Cardiac septum (tissue), 1 donor: ENCODE measurements at regions not wholly inside any gene's neighbourhood (a gene's known extent, or its start where the extent isn't known, plus 50 kb on each side); places are given as distances from the start of the nearest gene placed in this dataset.

Source experiments
- DNase-seq: peaks from one replicate; pipeline ENCODE4 v3.0.0-alpha.2; 2020; ENCODE audit warnings: low spot score
- intact Hi-C: fragments of 100-400 bp; cut with DNase I; formaldehyde crosslinking; loops from one replicate; pipeline ENCODE4 v1.14.0; 2022
- donor health status: DM: no; HTN: no; CAD: no.

DNA sequence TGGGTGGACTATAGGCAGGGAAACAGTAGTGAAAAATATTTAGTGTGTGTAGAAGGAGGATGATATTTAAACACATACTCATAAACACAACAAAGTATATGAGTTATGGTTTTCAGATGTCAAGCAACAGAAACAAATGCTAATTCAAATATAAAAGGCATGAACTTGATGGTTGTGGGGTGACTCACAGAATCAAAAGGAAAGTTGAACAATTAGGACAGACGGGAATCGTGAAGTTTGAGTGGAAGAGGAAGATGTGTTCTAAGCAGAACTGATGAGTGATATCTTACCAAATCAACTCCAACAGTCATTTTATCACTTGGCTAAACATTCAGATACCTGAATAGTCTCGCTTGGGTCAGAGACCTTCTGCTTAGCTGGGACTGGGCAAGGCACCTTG, 53.6 kb upstream of the ITGA6 start:
- intact Hi-C loops: no loop called here
- DNase-seq: no peak

DNA sequence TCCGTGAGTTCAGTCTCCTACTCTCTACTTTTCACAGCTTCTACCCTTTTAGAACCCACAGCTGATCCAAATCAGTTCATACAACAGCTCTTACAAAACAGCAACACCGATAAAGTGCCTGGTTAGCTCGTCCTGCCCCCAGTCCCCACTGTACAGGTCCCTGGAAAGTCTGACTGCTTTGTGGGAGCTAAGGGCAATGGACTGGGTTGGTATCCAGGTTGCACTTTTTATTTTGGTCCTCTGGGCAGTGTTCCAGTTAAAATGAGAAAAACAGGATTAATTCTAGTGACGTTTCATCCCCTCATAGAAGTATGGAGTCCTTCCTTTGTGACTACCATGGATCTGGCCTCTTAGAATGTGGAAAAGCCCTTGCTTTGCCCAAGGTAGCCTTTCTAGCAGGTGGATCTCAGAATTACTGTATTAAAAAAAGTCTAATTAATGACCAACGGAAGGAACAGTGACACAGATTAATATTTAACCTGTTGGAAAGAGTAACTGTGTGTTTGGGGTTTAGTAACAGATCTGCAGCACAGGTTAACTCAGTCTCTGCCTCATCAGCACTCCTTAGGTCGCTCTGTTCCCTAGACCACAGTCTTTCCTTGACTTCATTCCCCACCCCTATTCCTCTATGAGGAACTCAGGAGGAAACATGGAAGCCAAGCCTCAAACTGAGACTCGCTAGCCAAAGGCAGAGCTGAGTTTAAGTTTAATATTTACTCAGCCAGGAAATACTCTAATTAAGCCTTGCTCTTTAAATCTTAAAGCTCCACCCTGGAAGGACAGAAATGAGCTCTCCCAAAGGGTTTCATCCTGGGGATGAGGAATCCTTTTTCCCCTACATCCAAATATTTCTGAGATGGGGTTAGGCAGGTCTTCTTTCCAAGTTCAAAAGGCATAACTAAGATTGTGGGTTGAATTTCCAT, 52.8 kb upstream of the ITGA6 start:
- intact Hi-C loops: no loop called here
- DNase-seq: no peak

DNA sequence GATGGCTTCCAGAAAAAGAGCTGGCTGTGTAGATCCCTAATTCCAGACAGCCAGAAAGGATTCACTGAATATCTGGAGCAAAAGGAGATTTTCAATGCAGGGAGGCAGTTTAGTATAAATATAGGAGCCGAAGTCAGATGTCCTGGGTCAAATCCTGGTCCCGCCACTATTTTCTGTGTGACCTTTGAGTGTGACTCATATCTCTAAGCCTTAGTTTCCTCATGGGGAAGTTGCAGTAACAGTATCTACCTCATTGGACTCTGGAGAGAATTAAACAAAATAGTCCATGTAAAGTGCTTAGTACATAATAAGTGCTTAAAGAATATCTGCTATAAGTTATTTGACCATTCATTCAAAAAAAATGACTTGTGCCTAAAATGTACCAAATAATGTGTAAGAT, 52.1 kb upstream of the ITGA6 start:
- intact Hi-C loops: no loop called here

DNA sequence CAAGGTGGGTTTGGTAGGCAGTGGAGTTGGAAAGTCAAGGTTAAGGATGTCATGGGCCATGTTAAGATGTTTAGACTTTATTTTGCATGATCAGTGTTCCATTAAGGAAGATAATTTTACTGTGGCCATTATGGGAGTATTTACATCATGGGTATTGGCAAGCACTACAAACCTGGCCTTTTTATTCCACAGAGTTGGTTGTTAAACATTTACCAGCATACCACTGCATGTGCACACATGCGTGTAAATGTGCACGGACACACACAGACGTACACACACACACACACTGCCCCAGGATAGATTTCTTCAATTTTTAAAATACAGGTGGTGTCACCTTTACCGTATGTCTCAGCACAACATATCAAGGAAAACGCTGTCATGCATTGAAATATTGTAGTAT, 51.4 kb upstream of the ITGA6 start:
- no peak for DNase-seq
- intact Hi-C loops: no loop called here

More for the DNA sequence above, 52.1 kb upstream of the ITGA6 start:
- DNase-seq: no peak

DNA sequence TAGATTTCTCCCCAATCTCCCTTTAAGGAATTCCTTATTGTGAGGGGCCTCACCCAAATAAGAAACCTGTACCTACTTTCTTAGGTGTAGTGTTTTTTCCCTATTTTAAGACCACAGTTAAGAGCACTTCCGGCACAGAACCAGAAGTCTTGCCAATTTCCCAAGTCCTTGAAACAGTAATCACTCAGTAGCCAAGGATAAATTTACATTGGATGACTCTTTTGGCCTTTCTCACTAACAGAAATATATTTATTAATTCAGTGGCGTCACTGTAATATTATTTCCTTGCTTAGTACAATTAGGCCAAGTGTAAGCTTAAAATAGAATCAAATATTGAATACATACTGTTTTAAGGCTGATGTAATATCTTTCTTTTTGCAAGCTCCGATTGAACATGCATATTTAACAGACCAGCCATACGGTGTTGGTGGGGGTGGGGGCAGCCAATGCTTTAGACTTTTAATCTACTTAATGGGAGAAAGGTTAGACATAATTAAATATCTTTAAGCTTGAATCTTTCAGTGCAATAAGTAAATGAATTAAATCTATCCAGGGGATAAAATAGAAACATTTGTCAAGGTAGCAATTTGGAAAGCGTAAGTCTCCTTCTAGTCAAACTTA, 50.8 kb upstream of the ITGA6 start:
- intact Hi-C loops: no loop called here
- DNase-seq: no peak

DNA sequence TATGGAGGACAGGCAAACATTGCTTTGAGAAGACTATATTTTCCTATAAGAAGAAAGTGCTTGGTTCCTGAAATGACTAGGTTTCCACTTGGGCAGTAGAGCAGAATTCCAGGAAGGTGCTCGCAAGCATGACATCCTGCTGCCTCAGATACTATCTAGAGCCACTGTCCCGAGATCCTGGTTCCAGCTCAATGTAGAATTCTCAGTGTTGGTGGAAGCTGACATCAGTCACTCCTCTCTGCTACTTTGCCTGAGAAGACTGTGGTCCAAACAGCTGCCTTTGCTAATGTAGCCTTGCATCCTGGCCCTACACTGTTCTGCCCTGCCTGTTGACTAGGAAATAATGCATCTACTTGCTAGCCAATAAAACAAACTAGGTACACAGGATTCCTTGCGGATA, 50.0 kb upstream of the ITGA6 start:
- intact Hi-C loops: no loop called here
- DNase-seq: no peak
